Mucosa of descending colon (tissue), 3 donors: ENCODE measurements at regions not wholly inside any gene's neighbourhood (a gene's known extent, or its start where the extent isn't known, plus 50 kb on each side); places are given as distances from the start of the nearest gene placed in this dataset.
"Not testable (repeated sequence)": the region's sequence is repeated elsewhere in the genome, so short reads cannot be mapped to it uniquely, and the experiment has no call there.

ENCODE experiments used
- ATAC-seq: fragments of 200-7000 bp; cut with Tn5 transposase; one replicate; pipeline ENCODE4 v1.9.1; 2020; ENCODE audit warnings: mild to moderate bottlenecking, moderate library complexity
- DNase-seq, 3 donors: peaks; one replicate each; pipeline ENCODE4 v3.0.0-alpha.2; 2020
- H3K36me3 ChIP-seq: fragments of 200-600 bp; one replicate; pipeline ENCODE4 v1.8.0; 2021; ENCODE audit warnings: low read depth, mild to moderate bottlenecking
- H3K4me1 ChIP-seq: fragments of 200-600 bp; one replicate; pipeline ENCODE4 v1.8.0; 2021; ENCODE audit warnings: low read depth, mild to moderate bottlenecking
- H3K4me3 ChIP-seq: fragments of 200-600 bp; one replicate; pipeline ENCODE4 v1.8.0; 2021; ENCODE audit warnings: mild to moderate bottlenecking
- H3K9me3 ChIP-seq: fragments of 200-600 bp; one replicate; pipeline ENCODE4 v1.8.0; 2021; ENCODE audit warnings: mild to moderate bottlenecking
- intact Hi-C, 2 donors: fragments of 100-400 bp; cut with DNase I in 1 of 2; cut with micrococcal nuclease in 1 of 2; formaldehyde crosslinking; loops; one replicate each; pipeline versions ENCODE4 v1.11.0 to v1.11.1; 2022; cut with DNase I, micrococcal nuclease
- TF ChIP-seq, protein P1 (sequence below): fragments of 200-600 bp; IDR thresholded peaks from one replicate; pipeline ENCODE4 v1.8.0; 2022; ENCODE audit warnings: antibody characterized with exemption, mild to moderate bottlenecking
- donor health status: DM: no; HTN: no; CAD: no; lungs with moderate emphysema.
- donor health status: DM: no; HTN: no; CAD: no.
- donor health status: DM: no; HTN: yes; CAD: no.

GRCh38 chr11:29447821-29448220 is 569.0 kb downstream of the KCNA4 start:
- Histone ChIP-seq H3K4me1 (no peaks in the 10 kb centered on the region), H3K36me3 (no peaks in the 10 kb centered on the region), H3K4me3 (no peak overlapping the region), H3K9me3 (peaks cover 3% of the 10 kb centered on the region)
- TF ChIP-seq, protein P1, sequence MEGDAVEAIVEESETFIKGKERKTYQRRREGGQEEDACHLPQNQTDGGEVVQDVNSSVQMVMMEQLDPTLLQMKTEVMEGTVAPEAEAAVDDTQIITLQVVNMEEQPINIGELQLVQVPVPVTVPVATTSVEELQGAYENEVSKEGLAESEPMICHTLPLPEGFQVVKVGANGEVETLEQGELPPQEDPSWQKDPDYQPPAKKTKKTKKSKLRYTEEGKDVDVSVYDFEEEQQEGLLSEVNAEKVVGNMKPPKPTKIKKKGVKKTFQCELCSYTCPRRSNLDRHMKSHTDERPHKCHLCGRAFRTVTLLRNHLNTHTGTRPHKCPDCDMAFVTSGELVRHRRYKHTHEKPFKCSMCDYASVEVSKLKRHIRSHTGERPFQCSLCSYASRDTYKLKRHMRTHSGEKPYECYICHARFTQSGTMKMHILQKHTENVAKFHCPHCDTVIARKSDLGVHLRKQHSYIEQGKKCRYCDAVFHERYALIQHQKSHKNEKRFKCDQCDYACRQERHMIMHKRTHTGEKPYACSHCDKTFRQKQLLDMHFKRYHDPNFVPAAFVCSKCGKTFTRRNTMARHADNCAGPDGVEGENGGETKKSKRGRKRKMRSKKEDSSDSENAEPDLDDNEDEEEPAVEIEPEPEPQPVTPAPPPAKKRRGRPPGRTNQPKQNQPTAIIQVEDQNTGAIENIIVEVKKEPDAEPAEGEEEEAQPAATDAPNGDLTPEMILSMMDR: no peak
- DNase-seq: no peak
- intact Hi-C loops: no loop called here
- no peak for ATAC-seq

GRCh38 chr11:29446132-29446531 is 570.7 kb downstream of the KCNA4 start:
- Histone ChIP-seq H3K36me3 (no peaks in the 10 kb centered on the region), H3K9me3 (peaks cover 3% of the 10 kb centered on the region), H3K4me1 (no peaks in the 10 kb centered on the region), H3K4me3 (no peak overlapping the region)
- TF ChIP-seq, protein P1: no peak
- no peak for ATAC-seq
- no peak for DNase-seq
- intact Hi-C loops: no loop called here

- ATAC-seq, H3K36me3 ChIP-seq, DNase-seq, intact Hi-C loops, H3K9me3 ChIP-seq, H3K4me1 ChIP-seq, H3K4me3 ChIP-seq: not testable (repeated sequence)
Observed at GRCh38 chr11:29445191-29445590, 571.6 kb downstream of the KCNA4 start.

- TF ChIP-seq, protein P1: no peak
- H3K36me3 ChIP-seq: no peaks in the 10 kb centered on the region
- H3K4me1 ChIP-seq: no peaks in the 10 kb centered on the region
- ATAC-seq: no peak
- H3K9me3 ChIP-seq: peaks cover 3% of the 10 kb centered on the region
- DNase-seq: no peak
- intact Hi-C loops: no loop called here
- no peak overlapping the region for H3K4me3 ChIP-seq
Observed at GRCh38 chr11:29438815-29439214, 578.0 kb downstream of the KCNA4 start.

DNA sequence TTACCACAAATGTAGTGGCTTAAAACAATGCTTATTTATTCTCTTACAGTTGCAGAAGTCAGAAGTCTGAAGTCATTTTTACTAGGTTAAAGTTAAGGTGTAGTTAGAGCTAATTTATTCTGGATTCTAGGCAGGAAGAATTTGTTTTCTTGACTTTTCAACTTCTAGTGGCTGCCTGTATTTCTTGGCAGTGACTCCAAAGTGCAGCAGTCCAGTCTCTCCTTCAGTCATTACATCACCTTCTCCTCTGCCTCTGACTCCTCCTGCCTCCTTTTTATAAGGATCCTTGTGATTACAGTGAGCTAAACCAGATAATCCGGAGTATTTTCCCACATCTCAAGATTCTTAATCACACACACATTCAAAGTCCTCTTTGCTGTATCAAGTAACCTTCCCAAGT is 581.4 kb downstream of the KCNA4 start:
- ATAC-seq: no peak
- Histone ChIP-seq H3K4me3 (no peak overlapping the region), H3K36me3 (no peaks in the 10 kb centered on the region), H3K4me1 (no peaks in the 10 kb centered on the region), H3K9me3 (no peaks in the 10 kb centered on the region)
- TF ChIP-seq, protein P1: no peak
- no peak for DNase-seq
- intact Hi-C loops: no loop called here

GRCh38 chr11:29432719-29433325 is 584.0 kb downstream of the KCNA4 start:
- no peak for ATAC-seq
- no peaks in the 10 kb centered on the region for H3K36me3 ChIP-seq
- H3K9me3 ChIP-seq: no peaks in the 10 kb centered on the region
- TF ChIP-seq, protein P1: no peak
- intact Hi-C loops: no loop called here
- no peak overlapping the region for H3K4me3 ChIP-seq
- DNase-seq: no peak
- no peaks in the 10 kb centered on the region for H3K4me1 ChIP-seq
